Stimulated activated CD4-positive, alpha-beta T cell treated with anti-CD3 and anti-CD28 coated beads, TNF-alpha, amount 100 ng/mL, for 4 hours (primary cell): ENCODE measurements at regions not wholly inside any gene's neighbourhood (a gene's known extent, or its start where the extent isn't known, plus 50 kb on each side); places are given as distances from the start of the nearest gene placed in this dataset.
"Not testable (repeated sequence)": the region's sequence is repeated elsewhere in the genome, so short reads cannot be mapped to it uniquely, and the experiment has no call there.

Experiments used
- DNase-seq, 3 experiments: peaks; one replicate each; pipeline ENCODE4 v3.0.0-alpha.2; 2020; ENCODE audit warnings: low read depth in 3 of 3

DNA sequence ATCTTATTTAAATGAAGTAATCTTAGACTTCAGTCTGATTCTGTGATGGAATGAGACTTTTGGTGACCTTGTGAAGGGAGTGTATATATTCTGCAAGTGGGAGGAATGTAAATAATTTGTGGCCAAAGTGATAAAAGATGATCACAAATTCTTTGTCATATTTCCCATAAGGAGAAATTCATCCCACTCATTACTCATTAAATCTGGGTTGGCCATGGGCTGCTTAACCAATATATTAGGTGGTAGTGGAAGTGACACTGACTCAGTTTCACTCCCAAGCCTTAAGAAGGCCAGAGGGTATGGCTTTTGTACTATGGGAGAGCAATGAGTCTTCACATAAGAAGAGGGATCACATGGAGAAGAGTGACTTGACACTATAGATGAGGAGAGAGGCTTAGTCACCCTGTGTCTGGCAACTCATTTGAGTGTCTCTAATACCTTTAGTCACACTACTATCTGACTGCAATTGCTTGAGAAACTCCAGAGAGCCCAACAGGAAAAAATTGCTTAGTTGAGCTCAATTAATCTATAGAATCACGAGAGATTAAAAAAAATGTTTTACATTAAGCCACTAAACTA lies 408.2 kb upstream of the PITX2 start:
- DNase-seq = no peak

DNA sequence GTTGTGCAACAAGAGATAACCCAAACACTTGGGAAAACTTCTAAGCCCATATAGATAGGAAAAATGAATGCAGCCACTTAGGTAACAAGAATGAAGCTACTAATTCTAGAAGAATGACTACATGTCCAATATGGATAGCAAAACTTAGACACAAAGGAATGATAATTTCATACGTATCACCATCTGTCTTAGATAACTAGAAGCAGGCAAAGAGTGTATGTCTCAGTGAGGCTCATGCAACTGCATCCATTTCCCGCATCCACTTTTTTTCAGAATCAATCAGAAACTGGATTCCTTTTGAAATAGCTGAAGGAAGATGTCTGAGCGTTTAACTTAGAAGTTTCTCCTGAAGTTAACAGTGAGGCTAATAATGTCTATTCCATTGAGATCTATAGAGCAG lies 408.7 kb upstream of the PITX2 start:
- no peak for DNase-seq

DNA sequence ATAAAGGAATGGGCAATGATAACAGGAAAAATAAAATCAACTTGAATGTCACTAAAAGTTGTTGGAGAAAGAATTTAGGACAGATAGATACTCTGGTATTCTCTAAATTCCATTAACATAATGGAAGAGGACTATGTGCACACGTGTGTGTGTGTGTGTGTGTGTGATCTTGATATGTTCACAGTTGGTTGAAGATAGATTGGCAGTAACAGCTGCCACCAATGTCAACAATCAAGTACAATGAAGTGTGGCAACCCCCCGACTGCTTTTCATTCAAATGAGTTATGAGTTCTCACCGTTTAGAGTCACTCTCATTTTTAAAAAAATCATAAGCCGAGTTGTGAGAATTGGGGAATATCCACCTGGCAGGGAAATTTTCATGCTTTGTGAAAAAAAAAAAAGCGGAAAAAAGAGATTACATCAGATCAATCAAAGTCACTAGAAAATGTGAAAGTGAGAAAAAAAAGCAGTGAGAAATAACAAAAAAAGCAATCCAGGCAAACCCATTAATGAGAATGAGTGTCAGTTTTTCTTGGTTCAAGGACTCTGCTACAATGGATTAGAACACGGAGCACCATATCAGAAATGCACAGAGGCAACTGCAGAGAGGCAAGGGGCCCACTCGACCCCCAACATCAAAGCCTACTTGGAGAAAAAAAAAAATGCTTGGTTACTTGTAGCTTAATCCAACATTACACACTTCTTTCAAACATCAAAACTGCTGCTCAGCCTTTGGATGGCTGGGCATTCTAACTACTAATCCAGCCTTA lies 414.9 kb upstream of the PITX2 start:
- no peak for DNase-seq

DNA sequence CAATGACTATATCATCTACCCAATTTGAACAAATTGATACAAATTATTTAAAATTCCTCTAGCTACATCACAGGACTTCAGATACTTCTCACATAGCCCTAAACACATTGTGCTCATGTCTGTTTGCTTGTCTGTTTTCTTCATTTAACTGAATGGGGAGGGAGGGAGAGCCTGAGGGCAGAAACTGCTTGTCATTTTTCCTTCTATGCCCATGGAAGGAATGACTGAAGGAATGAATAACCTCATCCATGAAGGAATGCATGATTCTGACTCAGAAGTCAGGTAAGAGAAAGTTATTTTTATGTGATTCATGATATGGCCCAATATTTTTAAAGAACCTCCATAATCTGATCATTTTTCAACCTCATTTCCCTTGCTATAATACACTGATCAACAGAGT lies 418.0 kb upstream of the PITX2 start:
- no peak for DNase-seq

DNA sequence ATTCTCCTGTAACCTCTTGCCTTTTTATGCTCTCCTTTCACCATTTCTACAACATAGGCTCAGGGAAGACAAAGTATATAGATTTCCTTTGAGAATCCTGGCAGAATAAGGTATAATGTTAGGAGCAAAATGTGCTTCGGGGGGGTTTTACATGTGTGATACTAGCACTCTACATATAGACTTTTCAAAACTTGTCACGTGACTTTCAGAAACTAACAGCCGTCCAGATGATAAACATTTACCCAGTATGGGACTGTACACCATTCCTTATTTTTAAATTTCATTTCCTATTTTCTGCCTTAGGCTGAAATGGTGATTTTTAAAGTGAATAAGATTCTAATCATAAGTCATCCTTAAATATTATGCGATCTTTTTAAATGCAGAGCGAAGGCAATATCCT lies 420.4 kb upstream of the PITX2 start:
- DNase-seq = no peak

DNA sequence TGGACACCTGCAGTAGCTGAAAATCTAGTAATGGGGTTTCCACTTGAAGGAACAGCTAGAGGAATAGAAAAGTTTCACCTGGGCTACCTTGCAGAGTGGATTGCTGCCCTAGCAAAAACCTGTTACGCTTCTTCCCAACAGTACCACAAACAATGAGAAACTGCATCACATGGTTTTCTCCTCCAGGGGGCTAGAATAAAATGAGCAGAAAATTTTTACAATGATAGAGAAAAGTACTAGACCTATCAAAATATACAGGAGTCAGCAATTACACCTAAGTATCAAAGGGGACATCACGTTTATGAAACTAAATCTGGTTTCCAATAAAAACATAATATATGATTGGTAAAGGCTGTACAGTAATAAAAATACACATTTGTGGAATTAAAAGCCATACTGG lies 423.1 kb upstream of the PITX2 start:
- no peak for DNase-seq

DNA sequence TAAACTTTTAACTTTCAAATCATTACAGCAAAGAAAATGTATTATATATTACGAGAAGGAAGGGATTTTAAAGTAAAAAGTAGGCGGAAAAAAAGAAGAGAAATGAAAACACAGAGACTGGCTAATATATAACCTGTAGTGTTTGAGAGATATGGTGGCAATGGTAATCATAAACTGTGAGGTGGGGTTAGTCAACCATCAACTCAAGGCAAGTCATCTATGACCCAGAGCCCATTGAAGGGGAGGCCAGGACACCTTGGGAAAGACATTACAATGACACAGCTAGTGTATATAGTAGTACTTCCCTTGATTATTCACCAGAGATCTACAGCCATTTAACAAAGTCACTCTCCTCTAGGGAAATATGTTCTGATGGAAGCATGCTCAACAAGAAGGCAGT lies 423.9 kb upstream of the PITX2 start:
- DNase-seq = no peak

DNA sequence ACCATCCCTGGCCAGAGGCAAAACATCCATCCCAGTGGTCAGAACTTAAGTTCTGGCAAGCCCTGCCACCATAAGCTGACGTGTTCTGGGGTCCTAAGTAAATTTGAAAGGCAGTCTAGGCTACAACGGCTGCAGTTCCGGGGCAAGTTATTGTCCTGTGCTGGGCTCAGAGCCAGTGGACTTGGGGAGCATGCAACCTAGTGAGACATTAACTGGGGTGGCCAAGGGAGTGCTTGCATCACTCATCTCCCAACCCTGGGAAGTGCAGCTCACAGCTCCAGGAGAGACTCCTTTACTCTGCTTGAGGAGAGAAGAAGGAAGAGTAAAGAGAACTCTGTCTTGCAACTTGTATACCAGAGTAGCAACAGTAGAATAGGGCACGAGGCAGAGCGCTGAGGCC lies 425.4 kb upstream of the PITX2 start:
- no peak for DNase-seq

DNA sequence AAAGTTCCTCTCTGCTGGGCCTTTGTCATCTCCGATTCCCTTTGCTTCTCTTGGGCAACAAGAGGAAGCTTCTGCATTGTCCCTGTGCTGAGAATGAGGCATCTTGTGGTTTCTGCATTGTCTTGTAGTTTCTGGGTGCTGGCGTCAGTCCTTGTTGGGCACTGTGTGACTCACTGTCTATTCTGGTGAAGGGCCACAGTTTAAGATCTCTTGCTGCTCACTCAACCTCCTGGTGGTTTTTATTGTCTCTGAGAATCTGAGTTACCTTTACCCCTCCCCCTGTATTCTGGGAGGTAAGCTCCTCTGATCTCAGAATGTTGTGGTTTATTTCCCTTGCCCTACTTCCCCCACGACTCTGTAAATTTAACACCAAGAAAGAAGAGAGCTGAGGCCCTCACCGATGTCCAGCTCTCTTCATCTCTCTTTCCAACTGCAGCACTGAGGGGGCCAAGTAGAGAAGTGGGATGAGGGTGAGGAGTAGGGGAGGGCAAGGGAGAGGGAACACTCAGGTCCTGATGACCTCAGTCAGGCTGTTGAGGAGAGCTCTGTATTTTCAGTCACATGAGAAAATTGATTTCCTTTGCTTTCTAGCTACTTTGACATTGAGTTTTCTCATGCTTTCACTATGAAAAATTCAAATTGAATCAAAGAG lies 441.6 kb upstream of the PITX2 start:
- DNase-seq = no peak

DNA sequence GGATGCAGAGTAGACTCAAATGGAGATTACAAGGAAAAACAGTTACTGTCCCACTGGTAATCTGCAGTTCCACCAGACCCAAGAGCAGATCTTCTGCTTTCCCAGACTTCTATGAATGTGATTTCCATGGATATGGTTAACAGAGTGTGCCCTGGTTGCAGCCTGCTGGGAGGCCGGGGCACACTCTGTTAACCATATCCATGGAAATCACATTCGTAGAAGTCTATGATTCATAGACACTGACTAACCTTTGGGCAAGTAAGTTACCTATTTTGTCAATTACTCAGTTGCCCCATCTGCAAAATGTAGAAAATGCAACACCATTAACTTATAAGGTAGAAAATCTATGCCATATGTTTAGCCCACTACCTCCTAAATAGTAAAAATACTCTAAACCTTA lies 443.1 kb upstream of the PITX2 start:
- DNase-seq = no peak

DNA sequence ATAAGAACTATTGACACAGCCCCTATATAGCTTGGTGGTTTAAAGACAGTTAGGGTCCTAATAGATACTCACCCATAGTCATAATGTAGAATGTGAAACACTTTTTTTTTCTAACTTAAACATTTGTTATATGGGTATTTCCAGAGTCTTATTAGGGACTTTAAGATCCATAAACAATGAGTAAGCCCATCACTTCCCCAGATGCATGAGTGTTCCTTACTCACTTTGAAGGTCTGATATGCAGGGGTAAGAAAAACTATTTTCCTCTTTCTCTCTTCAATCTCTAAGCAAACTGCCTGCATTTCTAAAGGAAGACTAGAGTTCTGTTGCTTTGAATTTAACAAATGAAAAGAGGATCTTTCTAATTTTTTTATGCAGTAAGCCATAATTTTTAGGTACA lies 443.6 kb upstream of the PITX2 start:
- no peak for DNase-seq

DNA sequence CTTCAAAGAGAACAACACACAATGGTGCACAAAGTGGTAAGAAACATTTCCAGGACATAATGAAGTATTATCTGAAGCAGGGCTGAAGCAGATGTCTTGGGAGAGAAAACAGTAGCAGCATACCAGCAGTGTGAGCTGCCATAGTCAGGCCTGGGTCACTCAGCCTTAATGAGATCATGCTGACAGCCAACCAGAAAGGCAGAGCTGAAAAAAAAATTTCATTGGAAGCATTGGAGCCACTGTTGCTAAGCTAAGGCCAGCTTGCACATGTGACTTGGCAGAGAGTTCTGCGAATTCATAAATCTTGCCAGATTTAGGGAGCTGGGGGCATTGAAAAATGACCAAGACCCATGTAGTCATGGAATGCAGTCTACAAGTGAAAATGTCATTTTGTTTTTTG lies 444.0 kb upstream of the PITX2 start:
- DNase-seq = no peak

DNA sequence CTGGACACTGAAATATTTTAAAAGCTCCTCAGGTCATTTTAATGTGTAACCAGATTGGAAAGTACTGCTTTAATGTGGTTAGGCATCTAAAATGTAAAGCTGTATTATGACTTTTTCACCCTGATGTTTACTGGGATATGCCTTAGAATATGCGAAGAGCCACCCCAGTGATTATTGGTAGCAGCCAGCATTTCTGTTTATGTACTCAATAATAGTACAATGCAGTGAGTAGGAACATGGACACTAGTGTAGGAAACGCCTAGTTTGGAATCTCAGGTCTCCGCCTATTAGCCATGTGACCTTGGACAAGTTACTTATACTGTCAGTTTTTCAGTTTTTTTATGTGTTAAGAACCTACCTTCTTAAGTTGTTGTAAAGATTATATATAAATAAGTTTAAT lies 446.0 kb upstream of the PITX2 start:
- DNase-seq = no peak

DNA sequence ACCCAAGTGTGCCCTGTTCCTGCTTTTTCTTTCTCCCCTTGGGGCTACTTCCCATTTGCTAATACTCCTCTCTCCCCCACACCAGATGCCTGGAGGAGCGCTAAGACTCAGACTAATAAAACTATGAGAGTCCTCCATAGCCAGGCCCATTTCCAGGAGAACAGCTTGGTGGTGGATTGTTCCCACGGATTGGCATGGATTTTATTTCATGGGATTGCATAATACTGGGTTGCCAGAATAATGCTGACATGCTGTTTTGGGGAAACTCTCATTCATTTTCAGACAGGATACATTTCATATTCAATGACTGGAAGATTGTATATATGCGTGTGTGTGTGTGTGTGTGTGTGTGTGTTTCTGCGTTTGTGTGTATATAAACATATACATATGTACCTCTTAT lies 447.5 kb upstream of the PITX2 start:
- no peak for DNase-seq

DNA sequence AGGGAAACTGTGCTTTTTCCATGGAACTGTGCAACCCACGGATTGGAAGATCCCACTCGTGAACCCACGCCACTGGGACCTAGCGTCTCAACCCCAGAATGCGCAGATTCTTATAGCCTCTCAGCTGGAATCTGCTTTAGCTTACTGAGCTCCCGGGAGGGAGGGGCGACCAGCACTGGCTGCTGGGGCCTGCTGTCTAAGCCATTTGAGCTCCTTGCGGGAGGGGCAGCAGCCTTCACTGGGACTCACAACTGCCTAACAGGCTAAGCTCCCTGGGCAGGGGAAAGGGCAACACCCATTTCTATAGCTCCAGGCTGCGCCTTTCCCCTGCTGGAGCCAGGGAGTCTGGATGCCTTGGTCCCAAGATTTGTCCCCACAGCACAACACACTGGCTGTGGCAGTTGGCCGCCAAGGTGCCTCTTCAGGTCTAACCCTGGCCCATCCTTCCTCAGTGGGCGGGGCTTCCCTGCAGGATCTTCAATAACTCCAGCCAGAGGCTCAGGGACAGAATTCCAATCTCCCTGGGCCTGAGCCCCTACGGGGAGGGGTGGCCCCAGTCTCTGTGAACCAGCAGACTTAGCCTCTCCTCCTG lies 451.7 kb upstream of the PITX2 start:
- no peak for DNase-seq

DNA sequence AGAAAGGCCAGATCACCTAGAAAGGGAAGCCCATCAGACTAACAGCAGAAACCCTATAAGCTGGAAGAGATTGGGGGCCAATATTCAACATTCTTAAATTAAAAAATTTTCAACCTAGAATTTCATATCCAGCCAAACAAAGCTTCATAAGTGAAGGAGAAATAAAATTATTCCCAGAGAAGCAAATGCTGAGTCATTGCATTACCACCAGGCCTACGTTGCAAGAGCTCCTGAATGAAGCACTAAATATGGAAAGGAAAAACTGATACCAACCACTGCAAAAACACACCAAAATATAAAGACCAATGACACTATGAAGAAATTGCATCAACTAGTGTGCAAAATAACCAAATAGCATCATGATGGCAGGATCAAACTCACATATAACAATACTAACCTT lies 453.4 kb upstream of the PITX2 start:
- not testable (repeated sequence) for DNase-seq

DNA sequence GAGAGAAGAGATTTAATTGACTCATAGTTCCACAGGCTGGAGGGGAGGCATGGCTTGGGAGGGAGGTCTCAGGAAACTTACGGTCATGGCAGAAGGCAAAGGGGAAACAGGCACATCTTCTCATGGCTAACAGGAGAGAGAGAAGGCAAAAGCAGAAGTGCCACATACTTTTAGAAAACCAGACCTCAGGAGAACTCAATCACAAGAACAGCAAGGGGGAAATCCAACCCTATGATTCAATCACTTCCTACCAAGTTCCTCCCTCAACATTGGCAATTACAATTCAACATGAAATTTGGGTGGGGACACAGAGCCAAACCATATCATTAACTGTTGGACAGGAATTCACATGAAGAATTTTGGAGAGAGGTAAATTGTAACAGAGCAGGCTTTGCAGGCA lies 485.3 kb upstream of the PITX2 start:
- no peak for DNase-seq

DNA sequence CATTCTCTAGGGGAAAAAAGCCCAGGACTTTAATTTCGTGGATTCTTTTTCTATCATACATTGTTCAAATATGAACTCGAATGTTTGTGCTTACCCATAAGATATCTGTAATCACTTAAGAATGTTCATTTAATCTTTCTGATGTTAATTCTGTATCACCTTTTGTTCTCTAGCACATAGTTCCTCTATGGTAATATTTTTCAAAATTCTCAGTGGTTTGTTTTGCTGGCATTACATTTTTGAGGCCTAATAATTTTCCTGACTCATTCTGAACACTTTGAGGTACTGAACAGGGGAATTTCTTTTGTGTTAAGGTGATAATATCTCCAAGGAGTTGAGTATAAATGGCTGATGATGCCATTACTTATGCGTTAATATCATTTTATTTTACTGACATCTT lies 490.7 kb upstream of the PITX2 start:
- DNase-seq = no peak

DNA sequence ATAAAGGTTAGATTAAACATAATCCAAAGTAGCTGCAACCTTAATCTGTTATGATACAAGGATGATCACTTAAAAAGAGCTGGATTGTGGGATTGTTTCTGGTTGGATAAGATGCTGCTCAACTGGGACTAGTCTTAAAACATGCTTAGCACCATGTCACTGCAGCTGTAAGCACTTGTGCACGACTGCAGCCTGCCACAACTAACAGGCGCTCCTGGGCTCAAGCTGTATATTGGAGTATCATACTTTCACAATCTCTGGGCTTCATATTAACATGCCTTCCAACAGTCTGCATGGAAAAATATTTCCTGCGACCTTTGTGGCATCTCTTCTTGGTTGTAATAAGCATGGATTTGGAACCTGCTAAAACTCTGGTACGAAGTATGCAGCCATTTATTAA lies 493.0 kb upstream of the PITX2 start:
- no peak for DNase-seq

DNA sequence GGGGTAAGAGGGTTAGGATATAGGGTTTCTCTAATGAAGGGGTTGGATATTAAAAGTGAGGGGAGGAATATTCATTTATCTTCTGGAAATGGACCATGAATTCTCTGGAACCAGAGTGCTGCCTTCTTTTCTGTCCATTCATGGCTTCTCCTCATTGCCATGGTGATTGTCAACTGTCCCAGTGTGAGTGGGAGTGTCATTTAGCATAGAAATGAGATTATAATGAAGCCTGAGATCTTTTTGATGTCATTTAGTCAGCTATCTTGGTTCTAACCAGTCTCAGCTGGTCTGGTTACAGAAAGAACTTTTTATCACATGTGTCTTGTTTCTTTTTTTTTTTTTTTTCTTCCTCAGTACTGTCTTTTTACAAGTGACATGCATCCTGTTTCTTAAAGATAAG lies 497.3 kb upstream of the PITX2 start:
- DNase-seq = no peak

DNA sequence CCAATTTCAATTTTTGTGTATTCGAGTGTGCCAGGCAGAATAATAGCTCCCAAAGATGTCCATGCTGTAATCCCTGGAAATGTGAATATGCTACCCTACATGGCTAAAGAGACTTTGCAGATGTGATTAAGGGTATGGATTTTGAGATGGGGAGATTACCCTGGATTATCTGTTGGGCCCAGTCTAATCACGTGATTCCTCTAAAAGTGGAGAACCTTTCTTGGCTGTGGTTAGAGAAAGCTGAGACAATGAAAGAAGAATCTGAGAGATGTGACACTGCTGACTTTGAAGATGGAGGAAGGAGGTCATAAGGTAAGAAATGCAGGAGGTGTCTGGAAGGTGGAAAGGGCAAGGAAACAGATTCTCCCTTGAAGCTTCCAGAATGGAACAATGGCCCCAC lies 503.5 kb upstream of the PITX2 start:
- DNase-seq = no peak

DNA sequence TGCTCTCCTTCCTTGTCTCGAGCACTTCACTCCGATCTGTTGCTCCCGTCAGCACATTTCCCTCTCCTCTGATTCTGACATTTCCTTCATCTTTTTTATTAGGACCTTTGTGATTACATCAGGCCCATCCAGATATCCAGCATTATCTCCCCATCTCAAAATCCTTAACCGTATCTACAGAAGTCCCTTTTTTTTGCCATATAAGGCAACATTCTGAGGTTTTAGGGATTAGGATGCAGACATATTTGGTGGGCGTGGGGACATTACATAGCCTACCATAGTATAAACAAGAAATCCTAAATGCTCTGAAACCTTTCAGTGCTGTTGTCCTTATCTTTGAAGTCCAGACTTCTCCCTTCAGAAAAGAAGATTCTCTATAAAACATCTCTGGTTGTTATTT lies 505.0 kb upstream of the PITX2 start:
- no peak for DNase-seq

DNA sequence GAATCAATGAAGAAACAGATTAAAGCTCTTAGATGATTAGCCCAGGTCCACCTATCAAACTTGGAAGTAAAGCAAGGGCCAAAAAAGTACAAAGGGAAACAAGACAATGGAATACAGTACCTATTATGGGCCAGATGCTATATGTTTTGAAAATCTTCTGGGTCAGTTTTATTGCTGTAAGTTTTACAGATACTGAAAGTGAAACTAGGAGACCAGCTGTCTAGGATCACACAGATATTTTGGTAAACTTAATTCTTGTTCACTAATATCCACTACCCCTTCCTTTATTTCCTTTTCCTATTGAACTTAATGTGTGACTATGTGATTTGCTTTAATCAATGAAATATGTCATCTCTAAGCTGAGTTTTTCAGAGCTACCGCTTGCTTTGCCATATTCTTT lies 505.4 kb upstream of the PITX2 start:
- no peak for DNase-seq
